ENCODE measurements at regions not wholly inside any gene's neighbourhood (a gene's known extent, or its start where the extent isn't known, plus 50 kb on each side); places are given as distances from the start of the nearest gene placed in this dataset.

DNA sequence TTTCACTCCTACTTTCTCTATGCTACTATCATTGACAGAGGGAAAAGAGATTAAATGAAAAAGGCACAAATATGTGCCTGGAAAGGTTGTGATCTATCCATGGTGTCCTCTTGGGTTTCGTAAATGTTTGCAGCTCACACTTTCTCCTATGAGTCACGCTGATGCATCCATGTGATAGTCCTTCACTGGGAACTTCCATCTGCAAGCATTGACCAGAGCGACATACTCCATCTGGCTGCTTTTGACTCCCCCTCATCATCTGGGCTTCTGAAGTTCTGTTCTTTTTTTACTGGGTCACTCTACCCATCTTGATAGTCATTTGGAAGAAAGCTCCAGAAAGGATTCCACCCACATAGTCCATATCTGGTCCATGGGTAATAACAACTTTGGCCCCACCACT is 84.7 kb upstream of the NDST3 start:
- no peak for DNase-seq

DNA sequence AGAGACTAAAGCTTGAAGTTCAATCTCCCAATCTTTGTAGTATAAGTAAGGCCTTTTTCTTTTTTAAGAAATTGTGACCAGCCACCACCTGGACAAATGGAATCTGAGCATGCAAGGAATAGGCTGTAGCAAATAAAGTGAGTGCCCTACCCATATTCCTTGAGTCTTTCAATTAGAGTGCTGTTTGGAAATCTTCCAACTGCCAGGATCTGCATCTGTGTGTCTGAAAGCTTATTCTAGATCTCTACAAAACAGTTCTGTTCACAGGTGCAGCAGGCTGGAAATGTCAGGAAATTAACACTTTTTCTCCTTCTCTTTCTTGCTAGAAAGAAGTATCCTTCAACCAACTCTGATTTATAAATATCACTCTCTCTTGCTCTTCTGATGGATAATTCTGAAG is 76.7 kb upstream of the NDST3 start:
- DNase-seq, result no peak

DNA sequence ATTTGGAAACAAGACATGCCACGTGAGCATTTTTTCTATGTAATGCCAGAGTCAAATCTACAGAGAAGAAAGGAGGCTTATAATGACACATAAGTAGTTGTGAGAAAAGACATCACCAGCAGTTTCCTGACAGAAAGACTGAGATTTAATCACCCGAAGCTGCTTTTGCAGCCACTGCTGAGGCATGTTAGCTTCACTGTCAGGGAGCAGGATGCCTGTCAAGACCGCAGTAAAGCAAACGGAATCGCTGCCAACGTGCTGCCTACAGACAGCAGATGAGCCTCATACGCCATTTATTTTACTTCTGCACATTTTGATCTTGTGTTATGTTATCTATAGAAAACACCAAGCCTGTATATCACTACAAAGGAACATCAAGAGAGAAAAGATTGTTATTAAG is 68.7 kb upstream of the NDST3 start:
- peak; percentile 34 for DNase-seq

DNA sequence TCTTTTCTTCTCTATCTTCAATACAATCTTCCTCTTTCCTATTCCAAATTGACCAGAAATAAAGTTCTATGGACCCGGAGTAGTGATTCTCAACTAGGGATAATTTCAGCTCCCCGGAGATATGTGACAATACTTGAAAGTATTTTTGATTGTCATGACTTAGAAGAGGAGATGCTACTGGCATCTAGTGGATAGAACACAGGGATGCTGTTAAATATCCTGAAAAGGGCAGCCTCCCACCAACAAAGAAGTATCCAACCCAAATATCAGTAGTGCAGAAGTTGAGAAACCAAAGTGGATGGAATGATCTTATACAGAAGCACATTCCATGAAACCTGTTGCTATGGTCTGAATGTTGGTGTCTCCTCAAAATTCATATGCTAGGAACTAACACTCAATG is 65.7 kb upstream of the NDST3 start:
- DNase-seq, result no peak

DNA sequence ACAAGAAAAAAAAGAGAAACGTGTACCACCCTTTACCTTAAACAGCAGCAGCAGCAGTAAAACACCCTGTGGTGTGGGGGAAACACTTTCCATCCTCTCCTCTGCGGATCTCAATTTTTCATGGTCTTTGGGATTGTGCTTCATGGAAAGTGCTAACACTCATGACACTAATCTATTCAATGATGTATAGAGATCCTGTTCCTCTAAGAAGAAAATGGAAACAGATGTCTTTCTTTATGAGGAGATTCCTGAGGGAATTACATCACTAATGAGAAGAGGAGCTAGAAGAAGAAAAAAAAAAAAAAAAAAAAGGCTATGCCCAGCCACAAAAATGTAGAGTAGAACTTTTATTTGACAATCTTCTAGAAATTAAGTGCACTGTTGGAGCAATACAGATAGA is 62.9 kb upstream of the NDST3 start:
- DNase-seq, result peak; percentile 79

DNA sequence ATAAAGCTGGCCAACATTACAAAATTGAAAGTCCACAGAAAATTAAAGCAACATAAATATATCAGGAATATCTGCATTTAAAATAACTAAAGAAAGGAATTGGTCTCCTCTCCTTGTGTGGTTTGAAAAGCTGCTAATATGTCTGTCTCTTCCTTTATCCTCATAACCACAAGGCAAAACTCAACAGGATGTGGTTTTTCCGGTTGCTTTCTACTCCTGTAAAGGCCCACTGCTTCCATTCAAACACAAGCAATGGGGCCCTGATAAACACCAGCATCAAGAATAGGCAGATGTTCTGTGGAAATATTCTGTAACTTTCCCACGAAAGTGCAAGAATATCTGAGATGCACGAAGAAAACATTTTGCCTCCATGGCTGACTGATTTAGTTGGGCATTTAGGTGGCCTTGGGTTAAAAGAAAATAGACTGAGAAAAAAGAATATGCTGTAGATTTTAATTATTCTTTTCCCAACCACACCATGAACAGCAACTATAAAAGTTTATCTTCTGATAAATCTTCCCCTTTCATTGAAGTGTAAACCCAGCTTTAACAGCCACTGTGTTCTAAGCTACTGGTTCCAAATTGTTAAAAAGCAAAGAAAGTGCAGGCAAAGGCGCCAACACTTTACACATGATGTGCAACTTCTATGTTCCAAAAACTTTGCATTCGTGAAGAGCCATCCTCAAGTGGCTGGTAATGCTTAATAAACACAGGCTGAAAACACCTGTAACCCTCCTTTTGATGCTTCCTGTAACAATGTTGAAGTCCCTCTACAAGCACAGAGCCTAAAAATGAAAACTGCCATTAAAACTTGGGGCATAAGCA is 50.5 kb upstream of the NDST3 start:
- peak; percentile 58 for DNase-seq

DNA sequence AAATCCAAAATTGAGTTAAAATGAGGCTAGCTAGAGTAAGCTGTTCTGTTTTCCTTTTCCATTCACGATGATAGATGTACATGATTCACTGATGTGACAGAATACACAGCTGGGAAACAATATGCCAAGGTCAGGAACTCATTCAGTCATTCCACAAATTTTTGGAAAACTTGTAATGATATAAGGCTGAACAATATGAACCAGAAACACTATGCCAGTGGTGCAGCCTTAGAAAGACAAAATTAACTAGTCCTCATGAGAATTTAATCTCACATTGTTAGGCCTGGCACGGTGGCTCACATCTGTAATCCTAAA is 50.0 kb upstream of the NDST3 start:
- peak; percentile 39 for DNase-seq

All from fibroblast of skin of back (primary cell).